Right lobe of liver (tissue), 6 donors: ENCODE measurements at regions not wholly inside any gene's neighbourhood (a gene's known extent, or its start where the extent isn't known, plus 50 kb on each side); places are given as distances from the start of the nearest gene placed in this dataset.

Source experiments
- ATAC-seq, 4 donors: fragments of 200-7000 bp; cut with Tn5 transposase; one replicate each; pipeline ENCODE4 v1.9.1; 2020; ENCODE audit warnings: mild to moderate bottlenecking in 4 of 4, moderate library complexity in 4 of 4
- DNase-seq, 3 donors: peaks; one replicate each; pipeline ENCODE4 v3.0.0-alpha.2; 2020
- H3K27ac ChIP-seq, 3 donors: fragments of 200-600 bp; one replicate each; pipeline ENCODE4 v1.8.0; 2022
- H3K27me3 ChIP-seq, 2 donors: fragments of 200-600 bp; one replicate each; pipeline ENCODE4 v1.8.0; 2022
- H3K36me3 ChIP-seq, 4 donors: fragments of 200-600 bp; sonication (generic) in 1 of 4; one replicate each; pipeline versions ENCODE4 v1.5.1 to v1.8.0; 2017 to 2022; ENCODE audit warnings: control low read depth in 1 of 4
- H3K4me1 ChIP-seq, 4 donors: fragments of 200-600 bp; sonication (generic) in 1 of 4; one replicate each; pipeline versions ENCODE4 v1.5.1 to v1.8.0; 2017 to 2022; ENCODE audit warnings: control low read depth in 1 of 4
- H3K4me3 ChIP-seq, 3 donors: fragments of 200-600 bp; one replicate each; pipeline ENCODE4 v1.8.0; 2022
- H3K9me3 ChIP-seq, 4 donors: fragments of 200-600 bp; sonication (generic) in 1 of 4; one replicate each; pipeline versions ENCODE4 v1.5.1 to v1.8.0; 2017 to 2022; ENCODE audit warnings: control low read depth in 1 of 4
- POLR2A ChIP-seq: fragments of 450-650 bp; IDR thresholded peaks from one replicate; pipeline ENCODE4 v1.6.1; 2017; ENCODE audit warnings: antibody characterized with exemption, mild to moderate bottlenecking
- WGBS: methylation state at CpG from one replicate; pipeline ENCODE4 v1.1.6; 2018; ENCODE audit warnings: low coverage, low lambda C conversion rate; ENCODE audit not compliant: insufficient coverage; ENCODE audit errors: missing lambda C conversion rate; 5-methylcytosine and 5-hydroxymethylcytosine counted together
- intact Hi-C, 2 donors: fragments of 100-400 bp; cut with DNase I; formaldehyde crosslinking; loops; one replicate each; pipeline versions ENCODE4 v1.11.2 to v1.14.1; 2022
- TF ChIP-seq, protein P1 (sequence below), 4 donors: fragments of 200-600 bp in 3 of 4; fragments of 450-650 bp in 1 of 4; IDR thresholded peaks; one replicate each; pipeline versions ENCODE4 v1.5.1 to v1.8.0; 2016 to 2022; ENCODE audit warnings: antibody characterized with exemption in 4 of 4, mild to moderate bottlenecking in 2 of 4
- donor health status: DM: no; HTN: yes; CAD: no.
- donor health status: DM: no; HTN: no; CAD: no.
- donor health status: DM: no; HTN: no; CAD: no.
- donor health status: DM: no; HTN: yes; CAD: no.
- donor health status: DM: no; HTN: yes; CAD: no.

DNA sequence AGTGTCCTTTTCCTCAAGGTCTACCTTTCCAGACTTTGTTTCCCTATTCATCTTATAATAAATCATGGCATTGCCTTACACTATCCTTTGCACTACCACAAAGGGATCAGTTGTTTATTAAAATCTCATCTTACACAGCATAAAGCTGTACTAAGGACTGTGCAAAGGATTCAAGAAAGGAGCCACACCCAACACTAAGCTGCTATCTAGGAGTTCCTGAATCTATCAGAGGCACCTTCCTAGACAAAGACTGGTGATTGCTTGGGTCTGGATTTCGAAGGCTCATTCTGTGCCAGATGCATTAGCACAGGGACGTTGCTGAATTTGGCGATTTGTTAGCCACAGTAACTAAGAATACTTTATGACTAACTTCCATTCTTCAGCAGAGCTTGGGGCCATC is 412.0 kb downstream of the NUP35 start:
- DNase-seq (no peak), ATAC-seq (no peak)
- no peak overlapping the region for H3K4me3 ChIP-seq
- intact Hi-C loops = no loop called here
- H3K27me3 ChIP-seq = no peaks in the 10 kb centered on the region
- TF ChIP-seq POLR2A = no peak
- TF ChIP-seq, protein P1, sequence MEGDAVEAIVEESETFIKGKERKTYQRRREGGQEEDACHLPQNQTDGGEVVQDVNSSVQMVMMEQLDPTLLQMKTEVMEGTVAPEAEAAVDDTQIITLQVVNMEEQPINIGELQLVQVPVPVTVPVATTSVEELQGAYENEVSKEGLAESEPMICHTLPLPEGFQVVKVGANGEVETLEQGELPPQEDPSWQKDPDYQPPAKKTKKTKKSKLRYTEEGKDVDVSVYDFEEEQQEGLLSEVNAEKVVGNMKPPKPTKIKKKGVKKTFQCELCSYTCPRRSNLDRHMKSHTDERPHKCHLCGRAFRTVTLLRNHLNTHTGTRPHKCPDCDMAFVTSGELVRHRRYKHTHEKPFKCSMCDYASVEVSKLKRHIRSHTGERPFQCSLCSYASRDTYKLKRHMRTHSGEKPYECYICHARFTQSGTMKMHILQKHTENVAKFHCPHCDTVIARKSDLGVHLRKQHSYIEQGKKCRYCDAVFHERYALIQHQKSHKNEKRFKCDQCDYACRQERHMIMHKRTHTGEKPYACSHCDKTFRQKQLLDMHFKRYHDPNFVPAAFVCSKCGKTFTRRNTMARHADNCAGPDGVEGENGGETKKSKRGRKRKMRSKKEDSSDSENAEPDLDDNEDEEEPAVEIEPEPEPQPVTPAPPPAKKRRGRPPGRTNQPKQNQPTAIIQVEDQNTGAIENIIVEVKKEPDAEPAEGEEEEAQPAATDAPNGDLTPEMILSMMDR (IDR thresholded peaks at IDR 0.05) = no peak
- H3K4me1 ChIP-seq = no peaks in the 10 kb centered on the region
- H3K36me3 ChIP-seq = no peaks in the 10 kb centered on the region
- WGBS = 59% methylated on average over 3 of the region's 3 CpGs
- no peaks in the 10 kb centered on the region for H3K9me3 ChIP-seq
- H3K27ac ChIP-seq = no peak overlapping the region

DNA sequence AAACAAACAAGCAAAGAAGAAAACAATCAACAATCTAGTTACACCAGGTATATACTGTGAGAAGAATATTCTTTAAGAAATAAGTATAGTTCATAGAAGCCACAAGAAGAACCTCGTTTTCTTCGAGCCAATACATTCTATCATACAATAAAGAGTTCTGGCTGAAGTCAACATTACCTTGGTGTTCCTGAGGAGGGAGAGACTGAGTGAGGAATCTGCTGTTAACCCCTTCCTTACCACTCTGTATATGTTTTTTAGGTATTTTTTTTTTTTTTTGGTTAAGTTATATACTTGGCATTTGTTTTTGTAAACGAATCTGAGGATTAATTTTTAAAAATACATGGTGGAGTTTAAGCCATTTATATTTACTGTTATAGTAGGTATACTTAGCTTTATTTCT is 412.5 kb downstream of the NUP35 start:
- no peaks in the 10 kb centered on the region for H3K27me3 ChIP-seq
- H3K36me3 ChIP-seq = no peaks in the 10 kb centered on the region
- H3K4me3 ChIP-seq = no peak overlapping the region
- intact Hi-C loops = no loop called here
- ATAC-seq = no peak
- DNase-seq = no peak
- no peak overlapping the region for H3K27ac ChIP-seq
- H3K4me1 ChIP-seq = no peaks in the 10 kb centered on the region
- H3K9me3 ChIP-seq = no peaks in the 10 kb centered on the region
- no peak for TF ChIP-seq POLR2A
- TF ChIP-seq, protein P1 (IDR thresholded peaks at IDR 0.05) = no peak
- WGBS = 52% methylated on average over 3 of the region's 3 CpGs

DNA sequence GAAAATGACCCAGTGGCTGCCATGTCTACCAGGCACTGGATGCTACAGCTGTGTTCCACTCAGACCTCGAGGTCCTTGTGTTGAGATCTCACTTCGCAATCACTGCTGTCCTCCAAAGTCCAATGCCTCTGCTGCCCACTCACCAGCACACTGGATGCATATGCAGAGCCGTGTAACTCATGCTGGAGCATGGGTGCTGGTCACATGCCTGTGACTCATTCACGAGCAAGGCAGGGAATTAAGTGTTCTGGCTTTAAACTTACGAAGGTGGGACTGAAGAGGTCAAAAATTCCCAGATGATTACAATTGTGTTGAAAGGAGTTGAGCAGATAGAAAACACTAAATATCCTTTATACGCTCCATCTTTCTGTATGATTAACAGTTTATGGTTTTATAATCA is 417.5 kb downstream of the NUP35 start:
- Histone ChIP-seq H3K27ac (no peak overlapping the region), H3K27me3 (no peaks in the 10 kb centered on the region), H3K4me3 (no peak overlapping the region), H3K9me3 (no peaks in the 10 kb centered on the region), H3K36me3 (no peaks in the 10 kb centered on the region), H3K4me1 (no peaks in the 10 kb centered on the region)
- TF ChIP-seq POLR2A = no peak
- TF ChIP-seq, protein P1 (IDR thresholded peaks at IDR 0.05) = no peak
- intact Hi-C loops = no loop called here
- 64% methylated on average over 5 of the region's 6 CpGs for WGBS
- DNase-seq (no peak), ATAC-seq (no peak)

DNA sequence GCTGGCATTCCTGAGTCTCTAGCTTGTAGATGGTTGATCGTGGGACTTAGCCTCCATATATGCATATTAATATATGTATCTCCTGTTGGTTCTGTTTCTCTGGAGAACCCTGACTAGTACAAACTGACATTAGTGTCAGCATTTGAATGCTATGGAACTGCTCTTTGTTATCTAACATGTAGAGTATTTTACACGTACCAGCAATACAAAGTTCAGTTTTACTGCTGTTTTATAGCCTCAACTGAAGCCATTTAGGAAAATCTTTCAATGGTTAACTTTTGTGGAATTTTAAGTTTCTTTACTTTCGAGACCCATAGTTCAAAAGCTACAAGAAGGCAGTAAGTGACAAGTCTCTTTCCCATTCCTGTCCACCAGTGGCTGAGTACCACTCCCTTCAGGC is 418.4 kb downstream of the NUP35 start:
- H3K27me3 ChIP-seq = no peaks in the 10 kb centered on the region
- H3K27ac ChIP-seq = no peak overlapping the region
- ATAC-seq (no peak), DNase-seq (no peak)
- no peaks in the 10 kb centered on the region for H3K9me3 ChIP-seq
- intact Hi-C loops = no loop called here
- H3K36me3 ChIP-seq = no peaks in the 10 kb centered on the region
- TF ChIP-seq POLR2A = no peak
- TF ChIP-seq, protein P1 (IDR thresholded peaks at IDR 0.05) = no peak
- no peak overlapping the region for H3K4me3 ChIP-seq
- no peaks in the 10 kb centered on the region for H3K4me1 ChIP-seq
- 64% methylated on average over 3 of the region's 3 CpGs for WGBS

DNA sequence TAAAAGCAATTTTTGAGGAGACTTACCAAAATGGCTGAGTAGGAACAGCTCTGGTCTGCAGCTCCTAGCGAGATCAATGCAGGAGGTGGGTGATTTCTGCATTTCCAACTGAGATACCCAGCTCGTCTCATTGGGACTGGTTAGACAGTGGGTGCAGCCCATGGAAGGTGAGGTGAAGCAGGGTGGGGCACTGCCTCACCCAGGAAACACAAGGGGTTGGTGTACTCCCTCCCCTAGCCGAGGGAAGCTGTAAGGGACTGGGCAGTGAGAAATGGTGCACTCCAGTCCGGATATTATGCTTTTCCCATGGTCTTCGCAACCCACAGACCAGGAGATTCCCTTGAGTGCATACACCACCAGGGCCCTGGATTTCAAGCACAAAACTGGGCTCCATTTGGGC is 419.0 kb downstream of the NUP35 start:
- TF ChIP-seq POLR2A = no peak
- TF ChIP-seq, protein P1 (IDR thresholded peaks at IDR 0.05) = no peak
- no peak for ATAC-seq
- Histone ChIP-seq H3K9me3 (no peaks in the 10 kb centered on the region), H3K4me3 (no peak overlapping the region), H3K27me3 (no peaks in the 10 kb centered on the region), H3K36me3 (no peaks in the 10 kb centered on the region), H3K4me1 (no peaks in the 10 kb centered on the region), H3K27ac (no peak overlapping the region)
- 43% methylated on average over 2 of the region's 5 CpGs for WGBS
- intact Hi-C loops = no loop called here
- no peak for DNase-seq
